Astrocyte (in vitro differentiated cells and primary cell): ENCODE measurements at regions not wholly inside any gene's neighbourhood (a gene's known extent, or its start where the extent isn't known, plus 50 kb on each side); places are given as distances from the start of the nearest gene placed in this dataset.

Experiments used
- DNase-seq: peaks from one replicate; pipeline ENCODE4 v3.0.0-alpha.2; 2010; ENCODE audit warnings: low read depth
- FAIRE-seq: peaks from 2 replicates; lab custom pipeline; 2011; peaks lifted over from hg19 to GRCh38; lab: Jason Lieb, UNC
- H2AFZ ChIP-seq: 2 replicates; pipeline ENCODE4 v1.6.0; 2012; ENCODE audit warnings: low read depth, low read length, inconsistent platforms
- H3K27ac ChIP-seq: 2 replicates; pipeline ENCODE4 v1.5.1; 2011; ENCODE audit warnings: low read depth, low read length, inconsistent platforms
- H3K27me3 ChIP-seq: 2 replicates; pipeline ENCODE4 v1.6.0; 2011; ENCODE audit warnings: low read length, inconsistent platforms; ENCODE audit not compliant: insufficient read depth
- H3K36me3 ChIP-seq: 2 replicates; pipeline ENCODE4 v1.5.1; 2011; ENCODE audit warnings: low read length, inconsistent platforms; ENCODE audit not compliant: insufficient read depth
- H3K4me1 ChIP-seq: 2 replicates; pipeline ENCODE4 v1.5.1; 2011; ENCODE audit warnings: low read length, inconsistent platforms; ENCODE audit not compliant: insufficient read depth
- H3K4me2 ChIP-seq: 2 replicates; pipeline ENCODE4 v1.6.0; 2012; ENCODE audit warnings: low read length, inconsistent platforms
- H3K4me3 ChIP-seq: 2 replicates; pipeline ENCODE4 v1.5.1; 2011; ENCODE audit warnings: low read depth, mild to moderate bottlenecking, low read length, inconsistent platforms; ENCODE audit not compliant: insufficient read depth
- H3K79me2 ChIP-seq: 2 replicates; pipeline ENCODE4 v1.6.0; 2012; ENCODE audit warnings: mild to moderate bottlenecking, low read length, inconsistent platforms; ENCODE audit not compliant: insufficient read depth
- H3K9ac ChIP-seq: 2 replicates; pipeline ENCODE4 v1.6.0; 2012; ENCODE audit warnings: mild to moderate bottlenecking, low read length, inconsistent platforms
- H3K9me3 ChIP-seq: 2 replicates; pipeline ENCODE4 v1.5.1; 2012; ENCODE audit warnings: low read depth, mild to moderate bottlenecking, low read length, inconsistent platforms; ENCODE audit not compliant: insufficient read depth
- H4K20me1 ChIP-seq: 2 replicates; pipeline ENCODE4 v1.6.0; 2012; ENCODE audit warnings: low read length, inconsistent platforms; ENCODE audit not compliant: insufficient read depth
- H3K27ac Mint-ChIP-seq: one replicate; pipeline ENCODE4 v1.8.0; 2021; ENCODE audit warnings: mild to moderate bottlenecking, mixed read lengths; ENCODE audit not compliant: unreplicated experiment
- H3K27me3 Mint-ChIP-seq: one replicate; pipeline ENCODE4 v1.8.0; 2021; ENCODE audit warnings: low read depth, mixed read lengths; ENCODE audit not compliant: unreplicated experiment
- H3K36me3 Mint-ChIP-seq: one replicate; pipeline ENCODE4 v1.8.0; 2021; ENCODE audit warnings: low read depth, mixed read lengths; ENCODE audit not compliant: unreplicated experiment
- H3K4me1 Mint-ChIP-seq: one replicate; pipeline ENCODE4 v1.8.0; 2021; ENCODE audit warnings: low read depth, mixed read lengths; ENCODE audit not compliant: unreplicated experiment
- H3K4me3 Mint-ChIP-seq: one replicate; pipeline ENCODE4 v1.8.0; 2021; ENCODE audit warnings: mild to moderate bottlenecking, moderate library complexity, mixed read lengths; ENCODE audit not compliant: unreplicated experiment
- H3K9me3 Mint-ChIP-seq: one replicate; pipeline ENCODE4 v1.8.0; 2021; ENCODE audit warnings: mild to moderate bottlenecking, mixed read lengths; ENCODE audit not compliant: unreplicated experiment
- EZH2 ChIP-seq: IDR thresholded peaks from 2 replicates; pipeline ENCODE4 v1.6.1; 2012; ENCODE audit warnings: mild to moderate bottlenecking, low read length, inconsistent platforms; ENCODE audit not compliant: insufficient read depth
- TF ChIP-seq, protein P1 (sequence below): IDR thresholded peaks from 2 replicates; pipeline ENCODE4 v1.5.1; 2011; ENCODE audit warnings: low read depth, mild to moderate bottlenecking, inconsistent platforms, low read length, moderate library complexity; ENCODE audit not compliant: insufficient read depth

DNA sequence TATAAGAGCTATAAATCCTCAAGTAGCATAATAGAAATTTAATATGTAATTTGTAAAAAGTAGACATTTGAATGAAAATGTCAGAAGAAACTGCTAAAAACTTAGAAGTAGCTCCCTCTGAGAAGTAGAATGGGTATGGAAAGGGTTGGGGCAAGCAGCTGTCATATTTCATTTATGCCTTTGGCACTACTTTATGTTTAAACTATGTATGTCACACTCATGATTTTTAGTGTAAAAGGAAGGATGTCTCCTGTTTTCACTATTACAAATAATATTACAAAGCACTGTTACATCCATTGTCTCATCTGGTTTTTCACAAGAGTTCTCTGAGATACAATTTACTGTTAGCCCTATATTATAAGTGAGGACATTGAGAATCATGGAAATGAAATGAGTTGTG is 96.3 kb upstream of the ZNF462 start:
- no peaks in the 10 kb centered on the region for H3K36me3 ChIP-seq
- Mint-ChIP-seq H3K4me1 (no peaks in the 10 kb centered on the region), H3K4me3 (no peak overlapping the region), H3K9me3 (no peaks in the 10 kb centered on the region), H3K36me3 (no peaks in the 10 kb centered on the region), H3K27me3 (no peaks in the 10 kb centered on the region), H3K27ac (no peak overlapping the region)
- no peaks in the 10 kb centered on the region for H3K4me1 ChIP-seq
- no peak overlapping the region for H3K4me3 ChIP-seq
- TF ChIP-seq EZH2, result no peak
- TF ChIP-seq, protein P1, sequence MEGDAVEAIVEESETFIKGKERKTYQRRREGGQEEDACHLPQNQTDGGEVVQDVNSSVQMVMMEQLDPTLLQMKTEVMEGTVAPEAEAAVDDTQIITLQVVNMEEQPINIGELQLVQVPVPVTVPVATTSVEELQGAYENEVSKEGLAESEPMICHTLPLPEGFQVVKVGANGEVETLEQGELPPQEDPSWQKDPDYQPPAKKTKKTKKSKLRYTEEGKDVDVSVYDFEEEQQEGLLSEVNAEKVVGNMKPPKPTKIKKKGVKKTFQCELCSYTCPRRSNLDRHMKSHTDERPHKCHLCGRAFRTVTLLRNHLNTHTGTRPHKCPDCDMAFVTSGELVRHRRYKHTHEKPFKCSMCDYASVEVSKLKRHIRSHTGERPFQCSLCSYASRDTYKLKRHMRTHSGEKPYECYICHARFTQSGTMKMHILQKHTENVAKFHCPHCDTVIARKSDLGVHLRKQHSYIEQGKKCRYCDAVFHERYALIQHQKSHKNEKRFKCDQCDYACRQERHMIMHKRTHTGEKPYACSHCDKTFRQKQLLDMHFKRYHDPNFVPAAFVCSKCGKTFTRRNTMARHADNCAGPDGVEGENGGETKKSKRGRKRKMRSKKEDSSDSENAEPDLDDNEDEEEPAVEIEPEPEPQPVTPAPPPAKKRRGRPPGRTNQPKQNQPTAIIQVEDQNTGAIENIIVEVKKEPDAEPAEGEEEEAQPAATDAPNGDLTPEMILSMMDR, result no peak
- H3K9ac ChIP-seq, result no peak overlapping the region
- H3K4me2 ChIP-seq, result no peak overlapping the region
- no peak overlapping the region for H3K27ac ChIP-seq
- no peaks in the 10 kb centered on the region for H4K20me1 ChIP-seq
- FAIRE-seq, result no peak
- H3K9me3 ChIP-seq, result no peaks in the 10 kb centered on the region
- DNase-seq, result no peak
- no peak overlapping the region for H2AFZ ChIP-seq
- no peaks in the 10 kb centered on the region for H3K79me2 ChIP-seq
- H3K27me3 ChIP-seq, result no peaks in the 10 kb centered on the region

DNA sequence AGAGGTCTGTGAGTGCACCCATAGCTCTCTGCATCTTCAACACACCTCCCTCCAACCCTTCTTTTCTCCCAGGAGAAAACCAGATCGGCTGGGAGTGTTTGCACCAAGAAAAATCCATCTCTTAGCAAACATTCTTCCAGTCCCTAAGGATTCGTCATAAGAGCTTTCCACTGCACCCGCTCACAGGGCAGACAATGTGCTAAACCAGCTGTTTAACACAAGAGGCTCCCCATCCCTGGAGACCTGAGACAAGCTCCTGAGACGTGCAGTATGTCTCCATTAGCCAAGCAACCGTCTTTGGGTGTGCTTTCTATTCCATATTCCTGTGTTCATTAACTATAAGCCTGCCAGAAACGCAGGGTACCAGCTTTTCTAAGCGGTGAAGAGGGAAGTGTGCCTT is 93.6 kb upstream of the ZNF462 start:
- no peak overlapping the region for H2AFZ ChIP-seq
- no peaks in the 10 kb centered on the region for H3K4me1 Mint-ChIP-seq
- no peaks in the 10 kb centered on the region for H4K20me1 ChIP-seq

DNA sequence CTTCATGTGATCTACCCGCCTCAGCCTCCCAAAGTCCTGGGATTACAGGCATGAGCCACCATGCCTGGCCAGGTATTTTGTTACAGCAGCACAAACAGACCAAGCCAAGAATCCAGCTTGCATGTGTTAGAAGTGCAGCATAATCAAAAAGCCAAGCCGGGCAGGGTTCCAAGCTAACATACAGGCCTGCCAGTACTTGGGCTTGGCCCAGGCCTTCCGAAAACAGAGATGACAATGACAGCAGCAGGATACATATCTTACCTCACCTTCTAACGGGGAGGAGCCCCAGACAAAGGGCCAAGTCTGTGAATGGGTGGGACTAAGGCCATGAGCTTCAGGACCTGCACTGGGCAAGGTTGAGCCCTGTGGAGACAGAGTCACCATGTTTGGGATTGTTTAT is 91.4 kb upstream of the ZNF462 start:
- no peak for FAIRE-seq
- Mint-ChIP-seq H3K36me3 (no peaks in the 10 kb centered on the region), H3K9me3 (no peaks in the 10 kb centered on the region), H3K27ac (peak overlapping the region; percentile 8), H3K4me3 (no peak overlapping the region), H3K4me1 (no peaks in the 10 kb centered on the region), H3K27me3 (no peaks in the 10 kb centered on the region)
- Histone ChIP-seq H3K79me2 (no peaks in the 10 kb centered on the region), H3K4me3 (no peak overlapping the region), H3K27ac (no peak overlapping the region), H3K27me3 (no peaks in the 10 kb centered on the region), H2AFZ (no peak overlapping the region), H3K9me3 (no peaks in the 10 kb centered on the region), H3K4me1 (no peaks in the 10 kb centered on the region), H3K36me3 (no peaks in the 10 kb centered on the region), H3K9ac (no peak overlapping the region), H3K4me2 (no peak overlapping the region), H4K20me1 (no peaks in the 10 kb centered on the region)
- DNase-seq, result no peak
- TF ChIP-seq EZH2, result no peak
- TF ChIP-seq, protein P1, result no peak

More for the DNA sequence above, 93.6 kb upstream of the ZNF462 start:
- Histone ChIP-seq H3K4me1 (no peaks in the 10 kb centered on the region), H3K9ac (no peak overlapping the region), H3K4me3 (no peak overlapping the region), H3K9me3 (no peaks in the 10 kb centered on the region), H3K27ac (no peak overlapping the region), H3K36me3 (no peaks in the 10 kb centered on the region), H3K27me3 (no peaks in the 10 kb centered on the region), H3K4me2 (no peak overlapping the region), H3K79me2 (no peaks in the 10 kb centered on the region)
- no peak overlapping the region for H3K27ac Mint-ChIP-seq
- H3K4me3 Mint-ChIP-seq, result no peak overlapping the region
- no peak for TF ChIP-seq EZH2
- TF ChIP-seq, protein P1, result no peak
- no peaks in the 10 kb centered on the region for H3K36me3 Mint-ChIP-seq
- DNase-seq (no peak), FAIRE-seq (no peak)
- H3K27me3 Mint-ChIP-seq, result no peaks in the 10 kb centered on the region
- no peaks in the 10 kb centered on the region for H3K9me3 Mint-ChIP-seq
